ENCODE measurements at regions not wholly inside any gene's neighbourhood (a gene's known extent, or its start where the extent isn't known, plus 50 kb on each side); places are given as distances from the start of the nearest gene placed in this dataset.

GRCh38 chr2:57536535-57537231 is 509.9 kb upstream of the VRK2 start:
- H3K4me3 ChIP-seq (ENCODE audit: low read depth, low read length): no peak overlapping the region
- TF ChIP-seq CTCF (IDR thresholded peaks at IDR 0.05; ENCODE audit: low read depth, low read length): no peak

- TF ChIP-seq CTCF (IDR thresholded peaks at IDR 0.05; ENCODE audit: low read depth, low read length): no peak
- no peak overlapping the region for H3K4me3 ChIP-seq (ENCODE audit: low read depth, low read length)
These were observed 506.8 kb upstream of the VRK2 start for GRCh38 chr2:57539761-57540160.

GRCh38 chr2:57542081-57542480 is 504.5 kb upstream of the VRK2 start:
- no peak overlapping the region for H3K4me3 ChIP-seq (ENCODE audit: low read depth, low read length)
- TF ChIP-seq CTCF (IDR thresholded peaks at IDR 0.05; ENCODE audit: low read depth, low read length): no peak

- no peak for TF ChIP-seq CTCF (IDR thresholded peaks at IDR 0.05; ENCODE audit: low read depth, low read length)
- H3K4me3 ChIP-seq (ENCODE audit: low read depth, low read length): no peak overlapping the region
These were observed 503.4 kb upstream of the VRK2 start for GRCh38 chr2:57543211-57543610.

- H3K4me3 ChIP-seq (ENCODE audit: low read depth, low read length): no peak overlapping the region
- no peak for TF ChIP-seq CTCF (IDR thresholded peaks at IDR 0.05; ENCODE audit: low read depth, low read length)
These were observed 502.0 kb upstream of the VRK2 start for GRCh38 chr2:57544624-57545023.

- no peak for TF ChIP-seq CTCF (IDR thresholded peaks at IDR 0.05; ENCODE audit: low read depth, low read length)
- no peak overlapping the region for H3K4me3 ChIP-seq (ENCODE audit: low read depth, low read length)
These were observed 500.1 kb upstream of the VRK2 start for GRCh38 chr2:57546478-57546877.

- H3K4me3 ChIP-seq (ENCODE audit: low read depth, low read length): no peak overlapping the region
- no peak for TF ChIP-seq CTCF (IDR thresholded peaks at IDR 0.05; ENCODE audit: low read depth, low read length)
These were observed 496.9 kb upstream of the VRK2 start for GRCh38 chr2:57549642-57550102.
